H9 (cell line): ENCODE measurements at regions not wholly inside any gene's neighbourhood (a gene's known extent, or its start where the extent isn't known, plus 50 kb on each side); places are given as distances from the start of the nearest gene placed in this dataset.

ENCODE experiments used
- DNase-seq: peaks from one replicate; pipeline ENCODE4 v3.0.0-alpha.2; 2017
- H2AFZ ChIP-seq: one replicate; pipeline ENCODE4 v1.6.1; 2013; ENCODE audit warnings: mild to moderate bottlenecking, low read length, control low read depth, moderate library complexity
- H2AK5ac ChIP-seq: 2 replicates; pipeline ENCODE4 v1.6.1; 2013; ENCODE audit warnings: low read length, control low read depth, mixed read lengths; ENCODE audit not compliant: insufficient read length
- H2BK120ac ChIP-seq: one replicate; pipeline ENCODE4 v1.6.1; 2013; ENCODE audit warnings: low read depth, mild to moderate bottlenecking, low read length, control low read depth, inconsistent platforms; ENCODE audit not compliant: poor library complexity, severe bottlenecking
- H2BK12ac ChIP-seq: 2 replicates; pipeline ENCODE4 v1.6.1; 2013; ENCODE audit warnings: low read length, control low read depth, mixed read lengths, low read depth; ENCODE audit not compliant: insufficient read length
- H2BK15ac ChIP-seq: 2 replicates; pipeline ENCODE4 v1.6.1; 2013; ENCODE audit warnings: low read depth, low read length, control low read depth
- H2BK20ac ChIP-seq: one replicate; pipeline ENCODE4 v1.6.1; 2013; ENCODE audit warnings: low read depth, mild to moderate bottlenecking, low read length, control low read depth, inconsistent platforms; ENCODE audit not compliant: poor library complexity, severe bottlenecking
- H2BK5ac ChIP-seq: 2 replicates; pipeline ENCODE4 v1.6.1; 2013; ENCODE audit warnings: low read length, control low read depth, mixed read lengths; ENCODE audit not compliant: insufficient read length
- H3K14ac ChIP-seq: 2 replicates; pipeline ENCODE4 v1.6.1; 2013; ENCODE audit warnings: low read length, control low read depth; ENCODE audit not compliant: insufficient read depth
- H3K18ac ChIP-seq: 2 replicates; pipeline ENCODE4 v1.6.1; 2013; ENCODE audit warnings: low read depth, mild to moderate bottlenecking, mixed read lengths, low read length, control low read depth; ENCODE audit not compliant: insufficient read length
- H3K23ac ChIP-seq: 2 replicates; pipeline ENCODE4 v1.6.1; 2013; ENCODE audit warnings: low read length, control low read depth, mixed read lengths, low read depth; ENCODE audit not compliant: insufficient read length
- H3K23me2 ChIP-seq: 2 replicates; pipeline ENCODE4 v1.6.1; 2013; ENCODE audit warnings: low read depth, mild to moderate bottlenecking, mixed read lengths, low read length, control low read depth; ENCODE audit not compliant: insufficient read length, poor library complexity, severe bottlenecking
- H3K27ac ChIP-seq: 2 replicates; pipeline ENCODE4 v1.5.1; 2013; ENCODE audit warnings: low read length, control low read depth, mixed read lengths, low read depth; ENCODE audit not compliant: insufficient read length
- H3K27me3 ChIP-seq: 2 replicates; pipeline ENCODE4 v1.6.1; 2013; ENCODE audit warnings: low read length, control low read depth, inconsistent platforms; ENCODE audit not compliant: insufficient read depth
- H3K4ac ChIP-seq: 2 replicates; pipeline ENCODE4 v1.6.1; 2013; ENCODE audit warnings: low read depth, mild to moderate bottlenecking, control low read depth, inconsistent platforms, low read length, moderate library complexity
- H3K4me1 ChIP-seq: 2 replicates; pipeline ENCODE4 v1.6.1; 2013; ENCODE audit warnings: low read length, control low read depth, inconsistent platforms; ENCODE audit not compliant: insufficient read depth
- H3K4me2 ChIP-seq: 2 replicates; pipeline ENCODE4 v1.6.1; 2013; ENCODE audit warnings: low read length, control low read depth, mixed read lengths; ENCODE audit not compliant: insufficient read length, insufficient read depth
- H3K56ac ChIP-seq: 2 replicates; pipeline ENCODE4 v1.6.1; 2013; ENCODE audit warnings: low read depth, mild to moderate bottlenecking, mixed read lengths, low read length, control low read depth; ENCODE audit not compliant: insufficient read length
- H3K79me1 ChIP-seq: 2 replicates; pipeline ENCODE4 v1.6.1; 2013; ENCODE audit warnings: low read depth, mild to moderate bottlenecking, moderate library complexity, low read length, control low read depth, inconsistent platforms; ENCODE audit not compliant: insufficient read depth, poor library complexity, severe bottlenecking
- H3K79me2 ChIP-seq: 2 replicates; pipeline ENCODE4 v1.6.1; 2013; ENCODE audit warnings: low read length, control low read depth, inconsistent platforms; ENCODE audit not compliant: insufficient read depth
- H3K9ac ChIP-seq: 2 replicates; pipeline ENCODE4 v1.6.1; 2013; ENCODE audit warnings: low read length, control low read depth, mixed read lengths; ENCODE audit not compliant: insufficient read length; ENCODE audit errors: extremely low read depth
- H3K9me3 ChIP-seq: one replicate; pipeline ENCODE4 v1.6.1; 2013; ENCODE audit warnings: low read depth, low read length, inconsistent platforms; ENCODE audit not compliant: control insufficient read depth
- H3T11ph ChIP-seq: one replicate; pipeline ENCODE4 v1.6.1; 2013; ENCODE audit warnings: mild to moderate bottlenecking, low read length, control low read depth, inconsistent platforms
- H4K20me1 ChIP-seq: one replicate; pipeline ENCODE4 v1.6.1; 2013; ENCODE audit not compliant: control insufficient read depth, insufficient read length, insufficient read depth
- H4K5ac ChIP-seq: 2 replicates; pipeline ENCODE4 v1.6.1; 2013; ENCODE audit warnings: low read depth, mild to moderate bottlenecking, mixed read lengths, low read length, control low read depth; ENCODE audit not compliant: insufficient read length
- H4K8ac ChIP-seq: replicated peaks from 2 replicates; pipeline ENCODE4 v1.6.1; 2013; ENCODE audit warnings: low read length, control low read depth, mixed read lengths, low read depth; ENCODE audit not compliant: insufficient read length
- H4K91ac ChIP-seq: 2 replicates; pipeline ENCODE4 v1.6.1; 2013; ENCODE audit warnings: low read depth, mild to moderate bottlenecking, moderate library complexity, mixed read lengths, low read length, control low read depth; ENCODE audit not compliant: insufficient read length
- H3K27ac Mint-ChIP-seq, 3 experiments: 2 replicates in 2 of 3; 3 replicates in 1 of 3; pipeline ENCODE4 v1.8.0; 2020 to 2021; ENCODE audit warnings: mixed read lengths in 3 of 3, mild to moderate bottlenecking in 1 of 3, moderate library complexity in 1 of 3
- H3K27me3 Mint-ChIP-seq: 2 replicates; pipeline ENCODE4 v1.8.0; 2021; ENCODE audit warnings: low read depth, mild to moderate bottlenecking, moderate library complexity, mixed read lengths
- H3K36me3 Mint-ChIP-seq, 3 experiments: 2 replicates in 2 of 3; 3 replicates in 1 of 3; pipeline ENCODE4 v1.8.0; 2020 to 2021; ENCODE audit warnings: low read depth in 3 of 3, mixed read lengths in 3 of 3; ENCODE audit not compliant: insufficient read depth in 1 of 3
- H3K4me1 Mint-ChIP-seq, 2 experiments: 2 replicates each; pipeline ENCODE4 v1.8.0; 2020; ENCODE audit warnings: mixed read lengths in 2 of 2
- H3K4me3 Mint-ChIP-seq, 2 experiments: 2 replicates in 1 of 2; 3 replicates in 1 of 2; pipeline ENCODE4 v1.8.0; 2020 to 2021; ENCODE audit warnings: mild to moderate bottlenecking in 2 of 2, mixed read lengths in 2 of 2, moderate library complexity in 1 of 2
- H3K9me3 Mint-ChIP-seq, 2 experiments: 2 replicates in 1 of 2; 3 replicates in 1 of 2; pipeline ENCODE4 v1.8.0; 2020; ENCODE audit warnings: mild to moderate bottlenecking in 2 of 2, mixed read lengths in 2 of 2, moderate library complexity in 1 of 2
- CTCF ChIP-seq: fragments of 200-600 bp; sonication (generic); conservative IDR thresholded peaks from 3 replicates; pipeline ENCODE4 v1.8.0; 2021; ENCODE audit warnings: antibody characterized with exemption, mild to moderate bottlenecking
- WGBS: extraction: QIAGEN DNeasy Blood & Tissue Kit; methylation state at CpG from one replicate; pipeline ENCODE4 v1.1.7; 2013; ENCODE audit warnings: missing lambda C conversion rate, low lambda C conversion rate, mixed read lengths; ENCODE audit not compliant: insufficient read length; ENCODE audit errors: extremely low coverage; 5-methylcytosine and 5-hydroxymethylcytosine counted together

GRCh38 chr2:238685327-238685709 lies 162.6 kb upstream of the TWIST2 start:
- Histone ChIP-seq H4K20me1 (no peaks in the 10 kb centered on the region), H3K56ac (no peak overlapping the region), H4K8ac (no peak overlapping the region), H3K9ac (no peak overlapping the region), H3K79me2 (no peaks in the 10 kb centered on the region), H4K91ac (no peak overlapping the region), H3K4ac (no peak overlapping the region), H3K4me1 (no peaks in the 10 kb centered on the region), H2AFZ (no peak overlapping the region), H4K5ac (no peak overlapping the region), H3K27me3 (no peaks in the 10 kb centered on the region), H2BK12ac (no peak overlapping the region), H2BK5ac (no peak overlapping the region), H3K23ac (no peak overlapping the region), H3K14ac (no peak overlapping the region), H3K9me3 (no peaks in the 10 kb centered on the region), H3K23me2 (no peaks in the 10 kb centered on the region), H3K4me2 (no peak overlapping the region), H2BK120ac (no peak overlapping the region), H2BK15ac (no peak overlapping the region), H3T11ph (no peak overlapping the region), H3K18ac (no peak overlapping the region), H3K79me1 (no peaks in the 10 kb centered on the region), H2AK5ac (no peak overlapping the region), H2BK20ac (no peak overlapping the region), H3K27ac (no peak overlapping the region)
- H3K36me3 Mint-ChIP-seq: no peaks in the 10 kb centered on the region
- peaks cover 11% of the 10 kb centered on the region for H3K27me3 Mint-ChIP-seq
- no peak for DNase-seq
- H3K9me3 Mint-ChIP-seq: no peaks in the 10 kb centered on the region
- WGBS: no CpG with 5 or more reads among the region's 4 CpGs
- no peak for TF ChIP-seq CTCF
- H3K4me1 Mint-ChIP-seq: no peaks in the 10 kb centered on the region; a peak in 2 of 4 replicates
- no peak overlapping the region for H3K27ac Mint-ChIP-seq
- no peak overlapping the region for H3K4me3 Mint-ChIP-seq
